ENCODE measurements at regions not wholly inside any gene's neighbourhood (a gene's known extent, or its start where the extent isn't known, plus 50 kb on each side); places are given as distances from the start of the nearest gene placed in this dataset.

DNA sequence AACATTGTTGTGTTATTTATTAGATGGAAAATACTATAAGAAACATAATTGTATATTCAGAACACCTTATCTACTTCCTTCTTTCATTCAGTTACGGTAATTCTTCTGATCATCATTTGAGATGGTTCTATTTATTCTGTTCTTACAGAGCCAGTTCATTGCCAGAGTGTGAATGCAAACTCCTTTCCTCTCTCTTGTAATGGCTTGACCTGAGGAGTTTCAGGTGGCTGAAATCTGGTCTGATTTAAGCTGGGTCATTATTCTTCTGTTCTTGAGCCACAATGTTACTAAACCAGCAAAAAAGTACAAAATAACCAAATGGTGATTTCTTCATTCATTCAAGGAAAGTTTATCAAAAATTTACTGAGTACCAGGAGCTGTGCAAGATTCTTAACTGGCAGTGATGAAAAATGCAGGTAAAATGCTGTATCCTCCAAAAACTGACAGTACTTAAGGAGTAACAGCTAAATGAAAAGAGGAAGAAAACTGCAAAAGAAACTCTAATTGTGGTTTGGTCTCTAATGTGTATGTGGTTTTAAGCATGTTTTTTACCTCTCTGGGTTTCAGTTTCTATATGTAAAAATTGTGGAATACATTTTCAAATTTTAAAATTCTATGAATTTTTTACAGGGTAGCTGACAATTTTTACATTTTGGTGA lies 182.4 kb upstream of the UFM1 start:
- dilution Hi-C loops (cut with HindIII; ENCODE audit: low sequenced_read_pairs, unreplicated experiment) (no loop called here), in situ Hi-C loops (cut with MboI; ENCODE audit: low sequenced_read_pairs) (no loop called here), intact Hi-C loops (cut with micrococcal nuclease) (no loop called here)
- Histone ChIP-seq H3K18ac (ENCODE audit: low read depth, low read length) (no peak overlapping the region), H2AFZ (replicated peaks; ENCODE audit: low read length, poor library complexity) (no peak overlapping the region), H3K27ac (ENCODE audit: insufficient read depth, low read length) (no peak overlapping the region), H2BK5ac (ENCODE audit: low read depth, low read length, poor library complexity, severe bottlenecking) (no peak overlapping the region), H3K14ac (replicated peaks; ENCODE audit: low read depth, low read length) (no peak overlapping the region), H3K4ac (ENCODE audit: low read depth, low read length) (no peak overlapping the region), H3K9me3 (ENCODE audit: control insufficient read depth, insufficient read depth, low read length) (no peaks in the 10 kb centered on the region), H2BK15ac (ENCODE audit: low read depth, low read length) (no peak overlapping the region), H3K9ac (ENCODE audit: low read depth, low read length) (no peak overlapping the region), H3K4me1 (ENCODE audit: control insufficient read depth, insufficient read depth, low read length) (no peaks in the 10 kb centered on the region), H2AK5ac (ENCODE audit: low read depth, low read length) (no peak overlapping the region), H4K20me1 (ENCODE audit: insufficient read depth, low read length) (no peaks in the 10 kb centered on the region), H3K36me3 (ENCODE audit: control insufficient read depth, insufficient read depth, low read length) (no peaks in the 10 kb centered on the region), H3K4me3 (ENCODE audit: insufficient read depth, low read depth, low read length) (no peak overlapping the region), H3K27me3 (ENCODE audit: control insufficient read depth, insufficient read depth, low read length) (no peaks in the 10 kb centered on the region), H3K9me1 (ENCODE audit: insufficient read depth, low read length) (no peaks in the 10 kb centered on the region), H4K5ac (ENCODE audit: low read depth, low read length) (no peak overlapping the region), H2BK20ac (ENCODE audit: low read depth, low read length) (no peak overlapping the region), H3K56ac (ENCODE audit: extremely low read depth, insufficient read depth, low read length) (no peak overlapping the region), H3K79me1 (ENCODE audit: low read depth in 1 of 2, low read length in 2 of 2) (no peaks in the 10 kb centered on the region), H4K8ac (ENCODE audit: low read depth in 2 of 2, low read length in 2 of 2) (no peak overlapping the region), H4K91ac (ENCODE audit: insufficient read depth, low read depth, low read length) (no peak overlapping the region), H2AK9ac (replicated peaks; ENCODE audit: low read depth, low read length, poor library complexity) (no peak overlapping the region), H2BK120ac (ENCODE audit: low read depth, low read length) (no peak overlapping the region), H3K23ac (ENCODE audit: low read depth, low read length) (no peak overlapping the region), H3K4me2 (ENCODE audit: low read depth, low read length) (no peak overlapping the region)
- BruUV-seq (replicated peaks) = no TSS peak
- no CpG with 5 or more reads among the region's 1 CpG for WGBS, 2 experiments (ENCODE audit: extremely low coverage in 2 of 2, insufficient read length in 1 of 2)
- ChIA-PET CTCF (no interaction called here), POLR2A (ENCODE audit: unreplicated experiment) (no interaction called here)
- TF ChIP-seq RCOR1 (IDR thresholded peaks at IDR 0.05; ENCODE audit: insufficient replicate concordance, low read length) = no peak
- ATAC-seq (ENCODE audit: low read depth) (no peak), DNase-seq (no peak)
